Islet precursor cell (in vitro differentiated cells): ENCODE measurements at regions not wholly inside any gene's neighbourhood (a gene's known extent, or its start where the extent isn't known, plus 50 kb on each side); places are given as distances from the start of the nearest gene placed in this dataset.
"Not testable (repeated sequence)": the region's sequence is repeated elsewhere in the genome, so short reads cannot be mapped to it uniquely, and the experiment has no call there.

Source experiments
- DNase-seq: peaks from one replicate; pipeline ENCODE4 v3.0.0-alpha.2; 2018

DNA sequence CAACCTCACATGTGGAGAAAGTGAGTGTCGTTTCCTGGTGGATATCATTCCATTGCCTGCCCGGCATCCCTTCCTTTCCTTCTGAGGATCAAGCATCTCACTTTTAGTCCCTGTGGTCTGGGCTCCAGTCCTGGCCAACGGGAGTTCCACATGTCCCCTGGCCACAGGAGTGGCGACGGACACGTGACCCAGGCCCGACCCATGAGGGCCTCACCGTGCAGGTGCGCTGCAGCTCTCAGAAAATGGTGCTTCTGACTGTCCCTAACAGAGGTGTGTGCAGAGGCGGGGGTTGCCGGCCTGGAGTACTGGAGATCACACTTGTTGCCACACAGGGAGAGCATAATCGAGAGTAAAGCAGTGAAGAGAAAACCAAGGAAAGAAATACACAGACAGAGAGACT lies 476.9 kb upstream of the FRG1 start:
- DNase-seq = no peak

DNA sequence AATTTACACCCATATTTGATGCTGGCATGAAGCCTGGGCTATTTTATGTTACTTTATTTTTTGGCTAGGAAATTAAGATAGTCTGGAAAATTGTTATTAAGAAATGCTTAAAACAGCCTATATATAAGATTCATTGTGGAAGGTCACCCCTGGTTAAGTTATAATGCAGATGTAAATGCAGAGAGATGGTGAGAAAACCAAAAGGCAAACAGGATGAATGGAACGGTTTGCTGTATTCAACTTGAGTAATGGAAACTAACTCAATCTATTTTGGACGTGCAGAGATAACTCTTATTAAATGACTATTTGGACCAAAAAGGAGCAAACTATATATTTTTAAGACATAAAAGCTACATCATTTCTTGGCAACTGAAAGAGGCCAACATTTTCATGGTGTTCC lies 446.3 kb upstream of the FRG1 start:
- no peak for DNase-seq

DNA sequence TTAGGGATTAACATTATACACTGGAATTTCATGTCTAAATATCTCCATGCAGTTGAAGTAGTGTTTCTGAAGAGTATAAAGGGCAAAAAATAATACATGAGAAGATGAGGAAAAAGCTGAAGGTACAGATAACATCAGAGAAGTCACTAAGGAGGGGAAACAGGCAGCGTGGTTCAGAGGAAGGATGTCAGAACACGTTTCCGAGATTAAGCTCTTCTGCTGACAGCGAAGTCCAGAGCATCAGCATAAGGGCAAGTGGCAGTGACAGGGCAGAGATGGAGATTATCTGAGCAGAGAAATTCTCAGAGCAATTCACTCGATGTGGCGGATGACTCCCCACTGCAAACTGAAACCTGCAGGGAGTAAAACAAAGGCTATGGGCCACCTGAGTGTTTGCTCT lies 443.2 kb upstream of the FRG1 start:
- DNase-seq = no peak

DNA sequence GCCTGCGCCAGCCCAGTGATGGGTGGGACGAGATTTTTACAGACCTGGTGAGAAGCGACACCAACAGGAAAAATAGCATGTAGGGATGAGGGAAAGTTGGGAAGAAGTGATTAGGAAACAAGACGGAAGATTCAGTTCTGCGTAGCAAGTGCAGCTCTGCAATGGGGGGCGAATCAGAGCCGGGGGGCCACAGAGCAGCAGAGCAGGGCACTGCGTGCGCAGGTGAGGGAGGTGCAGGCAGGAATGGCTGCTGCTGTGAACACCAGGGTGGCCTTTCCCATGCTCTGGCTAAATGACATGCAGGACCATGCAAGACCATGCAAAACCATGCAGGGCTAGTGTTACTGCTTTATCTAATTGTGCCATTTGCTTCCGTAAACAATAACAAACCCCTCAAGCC lies 442.7 kb upstream of the FRG1 start:
- no peak for DNase-seq

DNA sequence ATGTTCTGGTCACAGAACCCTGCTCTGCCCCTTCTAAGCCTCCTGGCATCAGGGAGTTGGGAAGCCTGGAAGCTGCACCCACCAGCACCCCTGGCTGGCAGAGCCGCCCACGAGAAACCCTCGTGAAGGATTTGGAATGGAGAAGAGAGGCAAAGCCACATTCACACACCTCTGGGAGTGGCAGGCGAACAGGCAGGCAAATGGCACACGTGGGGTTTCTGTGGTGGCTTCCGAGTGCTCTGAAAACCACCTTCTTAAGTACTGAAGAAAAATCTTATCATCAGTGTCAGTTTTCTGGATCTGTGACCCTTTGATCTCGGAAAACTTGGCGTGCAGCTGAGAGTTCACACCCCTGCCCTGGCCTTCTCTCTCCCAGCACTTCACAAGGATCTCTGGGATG lies 442.2 kb upstream of the FRG1 start:
- no peak for DNase-seq

DNA sequence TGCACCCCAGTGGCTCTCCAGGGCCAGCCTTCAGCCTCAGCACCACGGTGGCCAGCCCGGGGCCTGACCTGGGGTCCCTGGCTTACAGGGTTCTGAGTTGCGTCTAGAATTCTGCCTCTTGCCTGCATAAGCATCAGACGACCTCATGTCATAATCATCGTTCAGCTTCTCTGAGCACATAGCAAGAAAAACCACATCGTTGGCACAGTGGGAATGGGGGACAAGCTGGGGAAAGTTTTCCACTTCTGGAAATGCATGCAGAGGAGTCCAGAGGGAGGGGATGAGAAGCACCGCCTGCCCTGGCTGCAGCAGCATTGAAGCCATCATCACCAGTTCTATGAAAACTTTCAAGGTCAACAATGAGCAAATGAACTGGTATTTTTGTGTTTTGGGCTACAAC lies 441.0 kb upstream of the FRG1 start:
- DNase-seq = no peak

DNA sequence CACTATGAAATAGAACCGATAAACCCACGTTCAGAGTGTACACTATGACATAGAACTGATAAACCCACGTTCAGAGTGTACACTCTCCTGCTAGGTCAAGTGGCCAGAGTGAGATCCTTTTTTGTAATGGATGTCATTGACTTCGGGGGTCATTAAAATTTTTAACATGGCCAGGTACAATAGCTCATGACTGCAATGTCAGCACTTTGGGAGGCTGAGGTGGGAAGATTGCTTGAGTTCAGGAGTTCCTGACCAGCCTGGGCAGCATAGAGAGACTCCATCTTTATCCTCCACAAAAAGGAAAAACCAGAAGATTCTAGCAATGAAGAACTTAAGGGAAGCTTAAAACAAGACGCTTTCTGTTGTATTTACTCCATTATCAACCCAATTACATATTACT lies 439.7 kb upstream of the FRG1 start:
- no peak for DNase-seq

DNA sequence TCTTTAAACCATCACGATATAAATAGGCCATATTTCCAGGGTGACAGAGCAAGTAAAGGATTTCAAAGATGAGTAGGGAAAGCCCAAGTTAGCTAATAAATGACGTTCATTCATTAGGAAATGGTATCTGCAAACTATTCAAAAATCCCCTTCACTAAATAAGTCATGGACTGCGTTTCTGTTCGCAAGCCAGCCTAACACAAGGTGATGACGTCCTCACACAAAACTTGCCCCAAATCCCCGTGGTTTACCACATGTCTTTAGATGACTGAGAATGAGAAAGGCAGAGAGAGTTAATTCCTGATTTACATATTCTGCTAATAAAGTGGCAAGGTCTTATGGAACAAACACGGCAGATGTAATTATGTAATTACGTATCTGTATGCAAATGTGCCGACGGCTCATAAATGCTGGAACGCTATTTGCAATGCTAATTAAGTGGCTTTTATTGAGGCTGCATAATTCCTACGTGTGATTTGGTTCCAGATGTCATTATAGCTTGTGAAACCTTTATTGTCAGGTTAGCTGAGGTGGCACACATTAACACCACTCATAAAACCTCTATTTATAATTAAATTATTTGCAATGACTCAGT lies 437.7 kb upstream of the FRG1 start:
- no peak for DNase-seq

DNA sequence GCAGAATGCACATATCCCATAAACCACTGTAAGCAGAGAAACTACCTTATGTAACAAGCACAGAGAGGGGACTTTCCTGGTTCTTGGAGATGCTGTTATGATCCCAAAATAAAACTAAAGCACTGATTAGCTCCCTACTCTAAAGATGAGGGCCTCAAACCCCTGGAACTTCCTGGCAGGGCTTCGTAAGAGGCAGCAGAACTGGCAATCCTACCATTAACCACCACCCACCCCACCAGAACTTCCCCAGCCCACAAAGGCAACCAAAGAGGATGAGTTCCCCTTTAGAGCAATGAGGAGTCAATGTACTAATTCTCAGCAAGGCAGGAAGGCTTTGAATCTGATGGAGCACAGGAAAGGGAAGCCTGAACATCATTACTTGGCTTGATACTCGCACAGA lies 436.5 kb upstream of the FRG1 start:
- DNase-seq = no peak

DNA sequence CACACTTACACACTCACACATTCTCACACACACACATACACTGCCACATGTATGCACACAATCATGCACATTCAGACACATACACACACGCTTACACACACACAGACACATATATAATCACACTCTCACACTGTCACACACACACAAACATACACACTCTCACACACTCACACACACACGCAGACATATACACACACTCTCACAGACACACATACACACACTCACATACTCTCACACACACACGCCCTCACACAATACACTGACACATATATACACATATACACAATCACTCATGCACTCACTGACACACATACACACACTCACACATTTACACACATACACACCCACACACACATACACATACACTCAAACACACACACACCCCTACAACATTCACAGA lies 435.3 kb upstream of the FRG1 start:
- no peak for DNase-seq

DNA sequence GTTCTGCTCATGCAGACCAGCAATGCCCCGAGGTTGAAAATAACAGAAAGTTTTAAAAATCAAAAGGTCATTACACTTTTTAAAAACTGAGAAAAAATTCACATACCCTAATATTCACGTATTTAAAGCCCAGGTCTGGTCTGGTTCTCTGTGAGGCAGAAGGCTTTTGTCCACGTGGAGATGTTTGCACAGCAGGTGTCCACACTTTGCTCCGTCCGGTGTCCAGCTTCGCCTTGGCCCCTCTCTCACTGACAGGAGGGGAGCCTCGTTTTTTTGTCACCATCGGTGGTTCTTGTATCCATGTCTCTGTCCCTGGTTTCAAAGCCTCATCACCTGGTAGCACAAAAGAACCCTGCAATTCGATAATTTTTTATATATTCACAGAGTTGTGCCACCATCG lies 434.6 kb upstream of the FRG1 start:
- no peak for DNase-seq

DNA sequence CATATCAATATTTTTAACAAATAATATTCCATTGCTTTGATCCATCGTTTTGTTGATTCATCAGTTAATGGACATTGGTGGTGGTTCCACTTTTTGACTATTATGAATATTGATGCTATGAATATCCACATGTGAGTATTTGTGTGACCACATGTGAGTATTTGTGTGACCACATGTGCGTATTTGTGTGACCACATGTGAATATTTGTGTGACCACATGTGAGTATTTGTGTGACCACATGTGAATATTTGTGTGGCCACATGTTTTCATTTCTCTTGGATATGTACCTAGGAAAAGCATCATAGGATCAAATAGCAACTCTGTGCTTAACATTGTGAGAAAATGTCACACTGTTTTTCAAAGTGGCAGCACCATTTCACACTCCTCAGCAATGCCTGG lies 433.6 kb upstream of the FRG1 start:
- DNase-seq = no peak

DNA sequence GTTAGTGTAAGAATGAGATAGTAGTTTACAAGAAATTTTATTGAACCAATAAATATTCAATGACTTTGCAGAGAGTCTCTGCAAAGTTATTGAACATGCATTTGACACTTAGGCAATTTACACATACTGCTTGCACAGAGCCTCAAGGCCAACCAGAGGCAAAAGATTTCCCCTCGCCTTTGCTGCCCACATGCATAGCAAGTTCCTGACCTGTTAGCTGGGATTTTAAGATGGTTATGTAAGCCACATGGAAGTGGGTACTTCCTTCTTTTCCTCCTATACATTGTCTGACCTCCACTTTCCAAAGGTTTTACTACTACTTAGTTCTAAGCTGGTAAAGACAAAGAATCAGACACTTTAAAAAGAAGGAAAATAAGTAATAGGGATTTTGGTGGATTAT lies 430.1 kb upstream of the FRG1 start:
- DNase-seq = no peak

DNA sequence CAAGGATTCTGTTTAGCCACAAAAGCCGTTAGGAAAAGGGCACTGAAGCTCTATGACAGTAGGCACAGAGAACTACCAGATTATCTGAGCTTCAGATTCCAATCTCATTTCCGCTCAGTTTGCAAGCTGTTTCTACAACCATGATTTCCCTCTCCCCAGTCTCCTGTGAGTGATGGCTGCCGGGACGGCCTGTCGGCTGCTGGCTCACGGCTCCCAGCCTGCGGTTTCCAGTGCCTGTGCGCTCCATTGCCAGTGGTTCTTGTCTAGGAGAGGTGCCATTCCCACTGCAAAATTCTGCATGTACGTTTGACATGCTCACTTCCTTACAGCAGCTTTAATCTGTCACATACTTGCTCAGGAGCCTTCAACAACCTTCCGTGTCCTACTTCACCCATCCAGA lies 429.1 kb upstream of the FRG1 start:
- no peak for DNase-seq

DNA sequence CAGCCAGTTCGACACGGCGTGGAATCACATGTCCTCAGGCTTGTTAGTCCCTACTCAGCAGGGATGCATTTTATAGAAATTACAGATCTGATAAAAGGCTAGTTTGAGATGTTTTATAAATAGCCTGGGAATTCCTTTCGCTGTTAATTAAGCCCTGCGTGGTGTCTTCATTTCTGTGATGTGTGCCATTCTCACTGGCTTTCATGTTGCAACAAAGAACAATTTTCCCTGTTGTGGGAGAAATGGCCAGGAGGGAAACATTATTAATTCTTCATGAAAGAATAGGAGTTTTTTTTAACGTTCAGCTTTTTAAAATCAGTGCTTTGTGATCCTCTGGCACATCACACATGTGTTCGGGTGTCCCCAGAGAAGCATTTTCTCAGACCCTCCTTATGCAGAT lies 427.3 kb upstream of the FRG1 start:
- no peak for DNase-seq

DNA sequence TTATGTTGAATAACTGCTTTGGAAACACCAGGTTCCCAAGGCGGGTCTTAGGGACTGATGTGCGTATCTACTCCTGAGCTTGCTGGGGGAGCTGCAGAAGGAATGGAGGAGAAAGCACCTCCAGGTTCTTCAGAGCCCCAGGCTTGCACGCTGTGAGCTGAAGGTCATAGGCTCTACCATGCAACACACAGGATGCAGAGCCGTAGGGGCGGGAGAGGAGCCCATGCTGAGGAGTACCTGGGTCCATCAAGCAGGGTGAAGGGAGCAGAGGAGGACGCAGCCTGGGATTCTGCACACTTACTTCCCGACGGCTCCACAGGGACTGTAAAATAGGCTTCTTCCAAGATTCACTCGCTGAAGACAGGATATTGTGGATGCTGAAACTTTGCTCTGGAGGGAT lies 426.5 kb upstream of the FRG1 start:
- DNase-seq = no peak

DNA sequence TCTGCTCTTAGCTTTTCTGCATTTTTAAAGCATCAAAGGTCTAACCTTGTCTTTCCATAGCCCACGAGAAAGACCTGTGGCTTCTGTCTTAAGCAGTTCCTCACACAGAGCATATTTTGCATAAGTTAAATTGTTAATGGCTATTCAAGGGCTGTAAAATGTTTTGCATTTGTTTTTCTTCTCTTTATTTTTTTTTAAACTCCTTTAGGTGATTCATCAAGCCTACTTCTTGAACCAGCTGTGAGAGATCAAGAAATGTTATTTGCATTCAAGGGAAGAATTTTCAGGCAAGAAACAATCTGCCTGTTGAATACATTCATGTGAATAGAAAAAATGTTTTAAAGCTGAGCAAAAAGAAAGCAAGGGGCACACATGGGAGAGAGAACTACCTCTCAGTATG lies 423.8 kb upstream of the FRG1 start:
- DNase-seq = no peak

DNA sequence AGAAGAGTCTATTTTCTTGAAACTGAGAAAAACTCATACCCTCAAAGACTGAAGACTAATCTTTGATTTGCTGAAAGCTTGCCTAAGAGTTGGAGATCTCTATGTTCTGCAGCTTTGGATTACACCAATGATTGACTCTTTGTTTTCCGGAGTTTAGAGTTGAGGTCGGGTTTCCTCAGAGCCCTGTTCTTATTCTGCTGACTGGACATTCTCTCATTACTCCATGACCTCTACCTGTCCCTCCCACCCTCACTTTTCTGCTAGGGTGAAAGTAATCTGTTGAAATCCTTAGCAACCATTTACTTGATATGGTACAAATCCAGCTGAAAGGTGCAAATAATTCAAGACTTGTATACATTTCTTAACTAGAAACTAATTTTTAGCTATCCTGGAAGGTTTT lies 421.5 kb upstream of the FRG1 start:
- no peak for DNase-seq

DNA sequence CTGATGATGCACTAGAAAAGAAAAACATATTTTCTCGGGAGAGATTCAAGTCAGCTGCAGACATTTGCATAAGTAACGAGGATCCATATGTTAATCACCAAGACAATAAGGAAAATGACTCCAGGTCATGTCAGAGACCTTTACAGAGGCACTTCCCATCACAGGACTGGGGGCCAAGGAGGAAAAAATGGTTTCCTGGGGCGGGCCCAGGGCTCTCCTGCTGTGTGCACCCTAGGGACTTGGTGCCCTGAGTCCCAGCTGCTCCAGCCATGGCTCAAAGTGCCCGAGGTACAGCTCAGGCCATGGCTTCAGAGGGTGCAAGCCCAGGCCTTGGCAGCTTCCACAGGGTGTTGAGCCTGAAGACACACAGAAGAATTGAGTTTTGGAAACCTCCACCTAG lies 415.4 kb upstream of the FRG1 start:
- no peak for DNase-seq

DNA sequence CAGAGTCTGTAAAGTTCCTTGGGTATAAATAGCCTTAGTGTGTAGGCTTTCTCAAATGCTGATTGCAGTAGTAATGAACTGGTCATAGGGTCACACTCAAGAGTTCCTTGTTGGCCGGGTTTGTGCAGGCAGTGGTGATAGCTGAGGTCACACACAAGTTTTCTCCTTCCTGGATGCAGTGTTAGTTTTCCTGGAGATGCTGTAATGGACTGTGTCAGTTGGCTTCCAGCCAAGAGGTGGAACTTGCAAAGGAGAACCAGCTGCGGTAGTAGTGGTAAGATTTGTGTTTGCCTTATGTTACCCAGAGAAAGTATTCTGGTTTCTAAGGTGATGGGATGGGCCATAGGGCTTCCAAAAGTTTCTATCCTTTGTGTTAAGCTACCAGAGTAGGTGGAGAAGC lies 409.8 kb upstream of the FRG1 start:
- no peak for DNase-seq

DNA sequence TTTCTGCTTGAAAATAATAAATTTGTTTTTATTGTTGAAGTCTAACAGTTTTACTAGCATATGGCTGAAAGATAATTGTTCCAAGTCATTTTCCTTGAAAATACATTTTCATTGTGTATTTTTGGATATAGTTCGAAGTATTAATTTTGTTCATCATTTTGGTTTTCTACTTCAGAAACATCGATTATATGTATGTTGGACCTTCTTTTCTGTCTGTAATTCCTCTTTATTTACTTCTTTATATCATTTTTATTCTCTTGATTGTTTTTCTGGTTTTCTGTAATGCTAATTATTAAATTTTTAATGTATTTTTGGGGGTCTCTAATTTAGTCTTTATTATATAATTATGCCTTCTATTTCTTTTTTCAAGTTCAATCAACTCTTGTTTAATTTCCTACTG lies 407.1 kb upstream of the FRG1 start:
- no peak for DNase-seq

DNA sequence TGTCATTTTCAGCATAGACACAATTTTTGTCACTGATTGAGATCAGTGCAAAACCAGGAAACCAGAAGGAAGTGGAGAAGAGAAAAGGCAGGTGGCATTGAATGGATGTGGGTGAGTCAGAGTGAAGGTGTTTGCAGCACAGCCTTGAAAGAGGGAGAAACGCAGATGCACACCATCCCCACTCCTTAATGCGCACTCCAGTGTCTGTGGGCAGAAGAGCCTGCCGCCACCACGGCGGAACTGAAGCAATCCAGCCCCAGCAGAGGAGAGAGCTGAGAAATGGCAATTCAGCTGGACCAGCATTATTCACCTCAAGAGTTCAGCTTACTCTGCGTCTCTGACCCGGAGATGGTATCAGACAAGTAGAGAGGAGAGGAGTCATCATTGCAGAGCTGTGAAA lies 393.1 kb upstream of the FRG1 start:
- DNase-seq = no peak

DNA sequence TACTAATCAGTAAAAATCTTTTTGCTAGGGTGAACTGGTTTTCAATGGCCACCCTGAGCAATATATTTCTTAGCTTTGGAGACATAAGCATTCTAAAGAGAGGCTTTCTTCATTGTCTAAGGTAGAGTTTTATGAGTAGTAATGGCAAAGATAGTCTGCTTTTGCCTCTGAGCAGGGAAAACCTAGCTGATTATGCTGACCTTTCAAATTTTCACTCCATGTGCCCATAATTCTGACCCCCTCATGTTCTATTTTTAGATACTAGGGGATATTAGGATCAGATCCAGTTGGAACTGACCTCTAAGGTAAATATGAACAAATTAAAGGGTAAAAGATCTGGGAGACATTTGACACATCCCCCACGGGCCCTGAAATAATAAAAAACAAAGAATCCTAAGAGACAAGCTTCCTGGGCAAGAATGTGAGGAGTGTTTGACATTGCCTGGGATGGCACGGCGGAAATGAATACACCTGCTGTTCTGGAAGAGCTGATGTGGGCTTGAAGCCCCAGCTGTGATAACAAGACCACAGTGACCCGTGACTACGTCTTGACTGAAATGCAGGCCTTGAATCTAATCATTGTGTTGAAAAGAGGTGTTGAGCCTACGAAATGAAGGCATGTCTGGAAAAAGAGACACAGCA lies 392.1 kb upstream of the FRG1 start:
- DNase-seq = no peak

DNA sequence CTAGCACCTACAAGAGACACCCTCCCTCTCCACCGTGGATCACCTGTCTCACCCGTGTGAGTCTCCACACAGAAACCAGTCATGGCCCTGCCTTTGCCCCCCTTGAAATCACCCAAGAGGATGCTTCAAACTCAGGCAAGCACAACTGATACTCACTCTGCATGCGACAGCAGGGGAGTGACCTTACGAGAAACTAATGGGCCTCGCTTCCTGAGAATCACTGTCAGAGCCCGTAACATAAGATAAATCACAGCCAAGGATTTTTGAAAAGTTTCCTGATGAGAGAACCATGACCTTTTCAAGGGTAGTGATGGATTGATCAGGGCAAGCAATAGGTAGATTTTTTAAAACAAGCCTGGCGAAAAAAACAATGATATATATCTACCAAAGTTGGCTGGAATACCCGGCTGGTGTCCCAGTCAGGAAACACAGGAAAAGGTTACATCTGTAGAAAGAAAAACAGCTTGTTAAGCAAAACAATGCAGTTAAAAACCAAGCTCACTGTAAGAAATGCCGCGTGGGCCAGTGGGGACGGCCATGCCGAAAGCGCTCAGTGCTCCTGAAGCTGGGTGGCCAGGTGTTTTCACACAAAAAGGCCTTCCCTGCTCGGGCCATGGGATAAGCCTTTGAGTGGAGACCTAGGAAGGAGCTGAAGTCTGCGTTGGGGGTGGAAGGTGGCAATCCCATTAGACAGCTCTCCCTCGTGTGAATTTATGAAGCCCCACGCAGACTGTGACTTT lies 388.6 kb upstream of the FRG1 start:
- DNase-seq = not testable (repeated sequence)

DNA sequence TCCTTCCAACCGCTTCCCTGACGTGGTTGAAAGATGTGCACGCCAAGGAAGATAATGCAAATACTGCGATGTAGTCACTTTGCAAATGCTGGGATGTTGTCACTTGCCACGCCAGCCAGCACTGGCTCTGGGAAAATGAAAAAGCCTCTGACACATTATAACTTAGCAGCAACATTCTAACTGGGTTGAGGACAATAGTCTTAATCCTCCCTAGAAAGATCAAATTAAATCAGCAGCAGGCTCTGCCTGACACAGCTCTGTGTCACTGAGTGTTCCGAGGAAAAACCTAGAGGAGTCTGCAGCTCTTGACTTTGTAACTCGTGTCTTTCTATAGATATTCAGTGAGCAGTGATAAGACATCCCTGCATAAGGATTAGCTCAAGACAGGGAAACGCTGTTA lies 380.1 kb upstream of the FRG1 start:
- DNase-seq = not testable (repeated sequence)
